ENCODE measurements at regions not wholly inside any gene's neighbourhood (a gene's known extent, or its start where the extent isn't known, plus 50 kb on each side); places are given as distances from the start of the nearest gene placed in this dataset.

- DNase-seq (ENCODE audit: low spot score) (no peak), ATAC-seq (no peak), FAIRE-seq (no peak)
- in situ Hi-C loops (cut with HindIII; ENCODE audit: extremely low pct_ligation_motif_present, low pct_unique_long_range_greater_than_20kb) (no loop called here), intact Hi-C loops (cut with micrococcal nuclease; ENCODE audit: unreplicated experiment) (no loop called here)
- Histone ChIP-seq H3K9me3 (ENCODE audit: low read length) (peaks cover 44% of the 10 kb centered on the region), H3K4me1 (ENCODE audit: insufficient read depth, low read length) (no peaks in the 10 kb centered on the region), H3K4me2 (ENCODE audit: low read depth, low read length) (no peak overlapping the region), H3K79me2 (ENCODE audit: insufficient read depth, low read length) (no peaks in the 10 kb centered on the region), H3K27ac (ENCODE audit: extremely low read length, insufficient read depth, low read length) (no peak overlapping the region), H2AFZ (ENCODE audit: low read length) (no peak overlapping the region), H3K27me3 (ENCODE audit: control insufficient read depth in 1 of 2, insufficient read depth in 2 of 2, low read length in 2 of 2) (no peaks in the 10 kb centered on the region), H3K9ac (ENCODE audit: insufficient read depth, low read depth, low read length) (no peak overlapping the region), H3K36me3 (replicated peaks in 1 of 2; ENCODE audit: control insufficient read depth in 1 of 2, insufficient read depth in 2 of 2, low read length in 2 of 2) (no peaks in the 10 kb centered on the region), H4K20me1 (ENCODE audit: insufficient read depth, low read length) (no peaks in the 10 kb centered on the region), H3K4me3 (replicated peaks in 1 of 3; ENCODE audit: insufficient read depth in 1 of 3, low read depth in 2 of 3, low read length in 3 of 3) (no peak overlapping the region)
- ChIA-PET POLR2A (no interaction called here), CTCF (ENCODE audit: low intra/inter-chr PET ratio, low total read pairs) (no interaction called here)
- BruUV-seq (replicated peaks): no TSS peak
- 2% methylated on average over 4 of the region's 4 CpGs for WGBS (ENCODE audit: low lambda C conversion rate)
- TF ChIP-seq ZNF234 (CRISPR knock-in tag; conservative IDR thresholded peaks at IDR 0.05): no peak
- no peak for TF ChIP-seq ZNF451 (CRISPR knock-in tag; IDR thresholded peaks at IDR 0.05)
- no peak for TF ChIP-seq TERF1 (CRISPR knock-in tag; IDR thresholded peaks at IDR 0.05)
- TF ChIP-seq, protein P1, sequence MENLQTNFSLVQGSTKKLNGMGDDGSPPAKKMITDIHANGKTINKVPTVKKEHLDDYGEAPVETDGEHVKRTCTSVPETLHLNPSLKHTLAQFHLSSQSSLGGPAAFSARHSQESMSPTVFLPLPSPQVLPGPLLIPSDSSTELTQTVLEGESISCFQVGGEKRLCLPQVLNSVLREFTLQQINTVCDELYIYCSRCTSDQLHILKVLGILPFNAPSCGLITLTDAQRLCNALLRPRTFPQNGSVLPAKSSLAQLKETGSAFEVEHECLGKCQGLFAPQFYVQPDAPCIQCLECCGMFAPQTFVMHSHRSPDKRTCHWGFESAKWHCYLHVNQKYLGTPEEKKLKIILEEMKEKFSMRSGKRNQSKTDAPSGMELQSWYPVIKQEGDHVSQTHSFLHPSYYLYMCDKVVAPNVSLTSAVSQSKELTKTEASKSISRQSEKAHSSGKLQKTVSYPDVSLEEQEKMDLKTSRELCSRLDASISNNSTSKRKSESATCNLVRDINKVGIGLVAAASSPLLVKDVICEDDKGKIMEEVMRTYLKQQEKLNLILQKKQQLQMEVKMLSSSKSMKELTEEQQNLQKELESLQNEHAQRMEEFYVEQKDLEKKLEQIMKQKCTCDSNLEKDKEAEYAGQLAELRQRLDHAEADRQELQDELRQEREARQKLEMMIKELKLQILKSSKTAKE (CRISPR knock-in tag; IDR thresholded peaks at IDR 0.05; ENCODE audit: borderline replicate concordance): no peak
- TF ChIP-seq CHD2 (IDR thresholded peaks at IDR 0.05; ENCODE audit: low read depth, low read length): no peak
- no peak for TF ChIP-seq PHF21A (CRISPR knock-in tag; IDR thresholded peaks at IDR 0.05)
- no peak for TF ChIP-seq CSRNP1 (CRISPR knock-in tag; IDR thresholded peaks at IDR 0.05)
- no peak for TF ChIP-seq ZNF333 (CRISPR knock-in tag; IDR thresholded peaks at IDR 0.05; ENCODE audit: borderline replicate concordance)
- TF ChIP-seq, protein P2, sequence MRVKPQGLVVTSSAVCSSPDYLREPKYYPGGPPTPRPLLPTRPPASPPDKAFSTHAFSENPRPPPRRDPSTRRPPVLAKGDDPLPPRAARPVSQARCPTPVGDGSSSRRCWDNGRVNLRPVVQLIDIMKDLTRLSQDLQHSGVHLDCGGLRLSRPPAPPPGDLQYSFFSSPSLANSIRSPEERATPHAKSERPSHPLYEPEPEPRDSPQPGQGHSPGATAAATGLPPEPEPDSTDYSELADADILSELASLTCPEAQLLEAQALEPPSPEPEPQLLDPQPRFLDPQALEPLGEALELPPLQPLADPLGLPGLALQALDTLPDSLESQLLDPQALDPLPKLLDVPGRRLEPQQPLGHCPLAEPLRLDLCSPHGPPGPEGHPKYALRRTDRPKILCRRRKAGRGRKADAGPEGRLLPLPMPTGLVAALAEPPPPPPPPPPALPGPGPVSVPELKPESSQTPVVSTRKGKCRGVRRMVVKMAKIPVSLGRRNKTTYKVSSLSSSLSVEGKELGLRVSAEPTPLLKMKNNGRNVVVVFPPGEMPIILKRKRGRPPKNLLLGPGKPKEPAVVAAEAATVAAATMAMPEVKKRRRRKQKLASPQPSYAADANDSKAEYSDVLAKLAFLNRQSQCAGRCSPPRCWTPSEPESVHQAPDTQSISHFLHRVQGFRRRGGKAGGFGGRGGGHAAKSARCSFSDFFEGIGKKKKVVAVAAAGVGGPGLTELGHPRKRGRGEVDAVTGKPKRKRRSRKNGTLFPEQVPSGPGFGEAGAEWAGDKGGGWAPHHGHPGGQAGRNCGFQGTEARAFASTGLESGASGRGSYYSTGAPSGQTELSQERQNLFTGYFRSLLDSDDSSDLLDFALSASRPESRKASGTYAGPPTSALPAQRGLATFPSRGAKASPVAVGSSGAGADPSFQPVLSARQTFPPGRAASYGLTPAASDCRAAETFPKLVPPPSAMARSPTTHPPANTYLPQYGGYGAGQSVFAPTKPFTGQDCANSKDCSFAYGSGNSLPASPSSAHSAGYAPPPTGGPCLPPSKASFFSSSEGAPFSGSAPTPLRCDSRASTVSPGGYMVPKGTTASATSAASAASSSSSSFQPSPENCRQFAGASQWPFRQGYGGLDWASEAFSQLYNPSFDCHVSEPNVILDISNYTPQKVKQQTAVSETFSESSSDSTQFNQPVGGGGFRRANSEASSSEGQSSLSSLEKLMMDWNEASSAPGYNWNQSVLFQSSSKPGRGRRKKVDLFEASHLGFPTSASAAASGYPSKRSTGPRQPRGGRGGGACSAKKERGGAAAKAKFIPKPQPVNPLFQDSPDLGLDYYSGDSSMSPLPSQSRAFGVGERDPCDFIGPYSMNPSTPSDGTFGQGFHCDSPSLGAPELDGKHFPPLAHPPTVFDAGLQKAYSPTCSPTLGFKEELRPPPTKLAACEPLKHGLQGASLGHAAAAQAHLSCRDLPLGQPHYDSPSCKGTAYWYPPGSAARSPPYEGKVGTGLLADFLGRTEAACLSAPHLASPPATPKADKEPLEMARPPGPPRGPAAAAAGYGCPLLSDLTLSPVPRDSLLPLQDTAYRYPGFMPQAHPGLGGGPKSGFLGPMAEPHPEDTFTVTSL (CRISPR knock-in tag; IDR thresholded peaks at IDR 0.05; ENCODE audit: borderline replicate concordance): no peak
Observed at GRCh38 chr15:47460795-47461573, 256.3 kb upstream of the SEMA6D start.
